ENCODE measurements at regions not wholly inside any gene's neighbourhood (a gene's known extent, or its start where the extent isn't known, plus 50 kb on each side); places are given as distances from the start of the nearest gene placed in this dataset.

DNA sequence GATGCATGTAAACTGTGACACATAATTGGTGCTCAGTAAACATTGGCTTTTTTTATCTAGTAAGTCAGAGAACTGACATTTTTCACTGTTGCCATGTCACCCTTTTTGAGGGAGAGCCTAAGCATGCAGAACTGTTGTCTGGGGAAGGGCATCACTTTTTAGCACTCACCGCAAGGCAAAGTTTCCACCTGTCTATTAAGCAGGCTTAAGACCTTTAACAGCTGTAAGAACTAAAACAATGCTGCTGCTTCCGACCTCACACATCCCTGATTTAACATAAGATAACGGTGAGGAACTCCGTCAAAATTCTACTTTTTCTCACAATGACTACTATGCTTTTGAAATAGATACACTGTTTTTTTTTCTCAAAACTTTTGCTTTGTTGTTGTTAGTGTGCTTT, 554.8 kb downstream of the NUF2 start:
- TF ChIP-seq POLR2AphosphoS5 (IDR thresholded peaks at IDR 0.05; ENCODE audit: borderline replicate concordance, low read depth, low read length) (no peak), EZH2 (IDR thresholded peaks at IDR 0.05) (no peak)
